ENCODE measurements at regions not wholly inside any gene's neighbourhood (a gene's known extent, or its start where the extent isn't known, plus 50 kb on each side); places are given as distances from the start of the nearest gene placed in this dataset.

DNA sequence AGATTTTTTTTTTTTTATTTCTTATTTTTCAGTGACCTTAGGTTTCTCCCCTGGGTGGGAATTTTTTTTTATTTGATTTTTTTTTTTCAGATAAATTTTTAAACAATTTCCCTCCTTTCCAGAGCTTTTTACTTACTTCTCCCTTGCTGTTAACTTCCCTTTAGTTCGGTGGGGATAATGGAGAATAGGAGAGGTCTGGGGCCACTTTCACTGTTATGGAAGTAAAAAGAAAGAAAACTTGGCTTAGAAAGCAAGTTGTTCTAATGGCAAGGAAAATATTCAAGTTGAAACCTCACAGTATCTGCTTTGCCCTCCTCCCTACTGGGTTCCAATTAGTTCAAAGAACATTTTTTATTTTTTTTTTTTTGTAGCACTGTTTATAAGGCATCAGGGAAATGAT lies 537.1 kb upstream of the NXPH2 start:
- no peak for DNase-seq (ENCODE audit: low read depth)
- no peak overlapping the region for H3K4me3 ChIP-seq (ENCODE audit: control insufficient read depth, low read depth, low read length)
- no peak for TF ChIP-seq CTCF (conservative IDR thresholded peaks at IDR 0.05; ENCODE audit: control insufficient read depth, insufficient read depth, low read depth, low read length)

GRCh38 chr2:139314059-139314458 lies 533.9 kb upstream of the NXPH2 start:
- no peak for DNase-seq (ENCODE audit: low read depth)
- TF ChIP-seq CTCF (conservative IDR thresholded peaks at IDR 0.05; ENCODE audit: control insufficient read depth, insufficient read depth, low read depth, low read length): no peak
- no peak overlapping the region for H3K4me3 ChIP-seq (ENCODE audit: control insufficient read depth, low read depth, low read length)

DNA sequence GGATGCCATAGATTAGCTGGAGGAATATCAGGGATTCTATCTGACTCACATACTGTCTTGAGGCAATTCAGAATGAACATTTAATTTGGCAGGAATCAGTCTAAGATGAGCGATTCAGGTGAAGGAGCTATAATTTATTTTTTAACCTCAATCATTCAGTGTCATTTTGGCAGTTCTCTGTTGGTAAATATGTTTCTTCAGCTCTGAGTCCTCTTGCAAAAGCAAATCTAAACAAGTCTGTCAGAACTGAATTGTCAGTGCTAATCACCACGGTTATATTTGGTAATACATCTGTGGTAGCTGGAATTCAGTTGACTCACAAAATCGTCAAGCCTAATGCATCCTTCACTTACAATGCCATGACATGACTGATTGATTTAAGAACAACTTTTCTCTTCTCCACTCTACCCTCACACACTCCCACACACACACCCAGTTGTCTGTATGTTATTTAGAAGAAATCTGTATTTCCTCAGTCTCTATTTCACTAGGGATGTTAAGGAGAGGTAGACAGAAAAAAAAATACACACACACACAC lies 516.6 kb upstream of the NXPH2 start:
- no peak for DNase-seq (ENCODE audit: low read depth)
- no peak overlapping the region for H3K4me3 ChIP-seq (ENCODE audit: control insufficient read depth, low read depth, low read length)
- no peak for TF ChIP-seq CTCF (conservative IDR thresholded peaks at IDR 0.05; ENCODE audit: control insufficient read depth, insufficient read depth, low read depth, low read length)

DNA sequence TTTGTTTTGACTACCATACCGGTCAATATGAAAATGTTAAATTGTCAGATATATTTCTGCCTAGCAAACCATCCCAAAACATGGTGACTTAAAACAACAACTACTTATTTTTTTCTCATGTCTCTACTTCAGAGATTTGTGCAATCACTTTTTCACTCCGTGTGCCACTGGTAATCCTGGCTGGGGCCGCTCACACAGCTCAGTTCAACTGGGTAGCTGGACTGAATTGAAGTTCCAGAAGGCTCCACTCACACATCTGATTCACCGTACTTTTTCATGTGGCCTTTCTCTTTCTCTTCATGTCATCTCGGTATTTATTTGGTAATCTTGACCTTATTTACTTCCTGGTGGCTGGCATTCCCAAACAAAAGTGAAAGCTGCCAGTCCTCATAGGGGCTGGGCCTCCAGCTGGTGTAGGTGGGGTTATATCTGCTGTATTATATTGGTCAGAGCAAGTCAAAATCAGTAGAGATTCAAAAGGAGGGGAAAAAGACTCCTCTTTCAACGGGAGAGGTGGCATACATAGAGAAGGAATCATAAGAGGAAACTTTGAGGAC lies 513.9 kb upstream of the NXPH2 start:
- H3K4me3 ChIP-seq (ENCODE audit: control insufficient read depth, low read depth, low read length): no peak overlapping the region
- TF ChIP-seq CTCF (conservative IDR thresholded peaks at IDR 0.05; ENCODE audit: control insufficient read depth, insufficient read depth, low read depth, low read length): no peak
- DNase-seq (ENCODE audit: low read depth): no peak

GRCh38 chr2:139281124-139281523 lies 500.9 kb upstream of the NXPH2 start:
- DNase-seq (ENCODE audit: low read depth): no peak
- no peak for TF ChIP-seq CTCF (conservative IDR thresholded peaks at IDR 0.05; ENCODE audit: control insufficient read depth, insufficient read depth, low read depth, low read length)
- no peak overlapping the region for H3K4me3 ChIP-seq (ENCODE audit: control insufficient read depth, low read depth, low read length)

DNA sequence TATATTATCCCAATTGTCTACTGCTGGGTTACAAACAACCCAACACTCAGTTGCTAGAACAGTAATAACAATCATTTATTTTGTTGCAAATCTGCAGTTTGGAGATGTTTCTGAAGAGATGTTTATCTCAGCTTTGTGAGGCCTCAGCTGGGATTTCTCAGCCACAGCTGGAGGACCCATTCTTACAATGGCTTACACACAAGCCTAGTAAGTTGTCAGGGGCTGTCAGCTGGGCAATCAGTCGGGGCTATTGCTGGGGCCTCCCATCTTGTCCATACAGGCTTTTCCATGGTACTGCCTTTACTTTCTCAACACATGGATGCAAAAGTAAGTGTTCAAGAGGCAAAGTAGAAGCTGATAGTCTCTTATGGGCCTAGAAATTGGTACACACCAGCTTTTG lies 491.7 kb upstream of the NXPH2 start:
- H3K4me3 ChIP-seq (ENCODE audit: control insufficient read depth, low read depth, low read length): no peak overlapping the region
- TF ChIP-seq CTCF (conservative IDR thresholded peaks at IDR 0.05; ENCODE audit: control insufficient read depth, insufficient read depth, low read depth, low read length): no peak
- no peak for DNase-seq (ENCODE audit: low read depth)

DNA sequence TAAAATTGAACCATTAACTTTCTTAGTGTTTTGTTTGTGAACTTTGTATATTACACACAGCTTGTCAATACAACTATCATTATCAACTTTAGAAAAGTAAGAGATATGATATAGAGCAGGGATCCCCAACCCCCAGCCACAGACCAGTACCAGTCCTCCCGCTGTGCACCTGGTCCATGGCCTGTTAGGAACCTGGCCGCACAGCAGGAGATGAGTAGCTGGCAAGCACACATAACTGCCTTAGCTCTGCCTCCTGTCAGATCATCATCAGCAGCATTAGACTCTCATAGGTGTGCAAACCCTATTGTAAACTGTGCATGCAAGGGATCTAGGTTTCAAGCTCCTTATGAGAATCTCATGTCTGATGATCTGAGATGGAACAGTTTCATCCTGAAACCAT lies 491.0 kb upstream of the NXPH2 start:
- no peak overlapping the region for H3K4me3 ChIP-seq (ENCODE audit: control insufficient read depth, low read depth, low read length)
- no peak for DNase-seq (ENCODE audit: low read depth)
- TF ChIP-seq CTCF (conservative IDR thresholded peaks at IDR 0.05; ENCODE audit: control insufficient read depth, insufficient read depth, low read depth, low read length): no peak
